Mesendoderm (in vitro differentiated cells): ENCODE measurements at regions not wholly inside any gene's neighbourhood (a gene's known extent, or its start where the extent isn't known, plus 50 kb on each side); places are given as distances from the start of the nearest gene placed in this dataset.

Experiments used
- DNase-seq: peaks from one replicate; pipeline ENCODE4 v3.0.0; 2013
- H2AK5ac ChIP-seq: 2 replicates; pipeline ENCODE4 v1.6.1; 2013; ENCODE audit warnings: low read length, inconsistent platforms
- H2BK120ac ChIP-seq: 2 replicates; pipeline ENCODE4 v1.6.1; 2013; ENCODE audit warnings: low read depth, mild to moderate bottlenecking, low read length, moderate library complexity, mixed read lengths
- H2BK15ac ChIP-seq: replicated peaks from 2 replicates; pipeline ENCODE4 v1.6.1; 2013; ENCODE audit warnings: low read depth, mild to moderate bottlenecking, moderate library complexity
- H2BK5ac ChIP-seq: 2 replicates; pipeline ENCODE4 v1.6.1; 2013; ENCODE audit warnings: low read length, inconsistent platforms
- H3K18ac ChIP-seq: 2 replicates; pipeline ENCODE4 v1.6.1; 2013; ENCODE audit warnings: mild to moderate bottlenecking, low read length, mixed read lengths
- H3K23ac ChIP-seq: one replicate; pipeline ENCODE4 v1.6.1; 2013; ENCODE audit warnings: low read length
- H3K27ac ChIP-seq: 2 replicates; pipeline ENCODE4 v1.5.1; 2013; ENCODE audit warnings: low read depth, mild to moderate bottlenecking, inconsistent platforms, low read length, moderate library complexity
- H3K27me3 ChIP-seq: 2 replicates; pipeline ENCODE4 v1.6.1; 2013; ENCODE audit warnings: low read length, control low read depth, mild to moderate bottlenecking, inconsistent platforms; ENCODE audit not compliant: insufficient read depth, poor library complexity
- H3K36me3 ChIP-seq: 2 replicates; pipeline ENCODE4 v1.6.1; 2013; ENCODE audit warnings: low read length, inconsistent platforms; ENCODE audit not compliant: control insufficient read depth, insufficient read depth
- H3K4ac ChIP-seq: one replicate; pipeline ENCODE4 v1.6.1; 2013; ENCODE audit warnings: low read depth, mild to moderate bottlenecking, low read length, moderate library complexity
- H3K4me1 ChIP-seq: 2 replicates; pipeline ENCODE4 v1.6.1; 2013; ENCODE audit warnings: low read depth, low read length, inconsistent platforms; ENCODE audit not compliant: control insufficient read depth
- H3K4me2 ChIP-seq: 2 replicates; pipeline ENCODE4 v1.6.1; 2013; ENCODE audit warnings: low read length
- H3K4me3 ChIP-seq: 2 replicates; pipeline ENCODE4 v1.5.1; 2013; ENCODE audit warnings: mild to moderate bottlenecking, low read length
- H3K56ac ChIP-seq: one replicate; pipeline ENCODE4 v1.6.1; 2013; ENCODE audit warnings: low read length
- H3K79me1 ChIP-seq: 2 replicates; pipeline ENCODE4 v1.6.1; 2013; ENCODE audit warnings: low read length, inconsistent platforms
- H3K79me2 ChIP-seq: 2 replicates; pipeline ENCODE4 v1.6.1; 2013; ENCODE audit warnings: mild to moderate bottlenecking, low read length; ENCODE audit not compliant: control insufficient read depth, insufficient read depth
- H3K9ac ChIP-seq: 2 replicates; pipeline ENCODE4 v1.6.1; 2013; ENCODE audit warnings: low read length, inconsistent platforms
- H4K5ac ChIP-seq: one replicate; pipeline ENCODE4 v1.6.1; 2013; ENCODE audit warnings: low read length
- H4K8ac ChIP-seq: one replicate; pipeline ENCODE4 v1.6.1; 2013; ENCODE audit warnings: low read depth, mild to moderate bottlenecking, control low read depth, low read length, moderate library complexity
- whole genome bisulfite sequencing: extraction: QIAGEN DNeasy Blood & Tissue Kit; methylation state at CpG from one replicate; pipeline ENCODE4 v1.1.7; 2013; ENCODE audit warnings: low lambda C conversion rate, missing lambda C conversion rate; ENCODE audit not compliant: insufficient coverage; ENCODE audit errors: extremely low coverage; 5-methylcytosine and 5-hydroxymethylcytosine counted together

GRCh38 chr2:144690771-144691170, 170.9 kb upstream of the ZEB2 start:
- no peak overlapping the region for H2BK15ac ChIP-seq
- no CpG with 5 or more reads among the region's 2 CpGs for WGBS
- H3K36me3 ChIP-seq, result no peaks in the 10 kb centered on the region

DNA sequence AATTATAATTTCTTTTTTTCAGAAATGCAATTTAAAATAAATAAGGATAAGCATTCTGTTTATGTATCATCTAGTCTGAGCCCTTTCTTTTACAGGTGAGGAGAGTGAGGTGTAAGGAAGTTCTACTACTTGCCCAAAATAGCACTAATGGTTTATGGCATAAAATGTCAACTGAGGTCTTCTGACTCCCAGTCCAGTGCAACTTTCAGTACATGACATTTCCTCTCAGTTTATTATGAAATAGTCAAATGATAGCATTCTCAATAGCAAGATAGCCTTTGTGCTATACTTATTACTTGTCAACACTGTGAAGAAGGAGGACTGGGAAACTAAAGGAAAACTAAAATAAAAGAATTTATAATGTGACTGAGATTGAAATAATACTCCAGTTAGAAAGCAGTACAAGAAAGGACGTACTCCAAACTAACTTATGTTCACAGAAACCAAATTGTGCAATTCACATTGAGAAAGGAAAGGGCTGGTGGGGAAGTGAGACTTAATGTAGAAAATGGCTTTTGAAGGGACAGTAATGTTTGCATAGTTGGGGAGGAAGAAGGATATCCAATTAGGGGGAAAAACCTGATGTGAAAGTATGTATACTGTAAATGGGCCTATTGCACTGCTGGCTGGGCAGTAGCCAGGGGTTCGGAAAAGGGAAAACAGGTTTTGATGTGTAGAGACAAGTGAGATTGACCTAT, 166.7 kb upstream of the ZEB2 start:
- WGBS, result no CpG with 5 or more reads among the region's 2 CpGs
- Histone ChIP-seq H3K4me3 (no peak overlapping the region), H2BK5ac (no peak overlapping the region), H3K56ac (no peak overlapping the region), H4K8ac (no peak overlapping the region), H3K4ac (no peak overlapping the region), H3K27me3 (no peaks in the 10 kb centered on the region), H3K27ac (no peak overlapping the region), H3K79me1 (no peaks in the 10 kb centered on the region), H3K9ac (no peak overlapping the region), H3K4me2 (no peak overlapping the region), H3K4me1 (no peaks in the 10 kb centered on the region), H2BK15ac (no peak overlapping the region), H3K23ac (no peak overlapping the region), H3K36me3 (no peaks in the 10 kb centered on the region), H4K5ac (no peak overlapping the region), H3K18ac (no peak overlapping the region), H2AK5ac (no peak overlapping the region), H2BK120ac (no peak overlapping the region), H3K79me2 (no peaks in the 10 kb centered on the region)
- no peak for DNase-seq

More at GRCh38 chr2:144690771-144691170, 170.9 kb upstream of the ZEB2 start:
- H4K5ac ChIP-seq, result no peak overlapping the region
- no peak overlapping the region for H3K4ac ChIP-seq
- H3K4me2 ChIP-seq, result no peak overlapping the region
- H3K4me3 ChIP-seq, result no peak overlapping the region
- no peak overlapping the region for H2AK5ac ChIP-seq
- no peak overlapping the region for H2BK120ac ChIP-seq
- no peaks in the 10 kb centered on the region for H3K79me1 ChIP-seq
- no peak overlapping the region for H3K9ac ChIP-seq
- H3K23ac ChIP-seq, result no peak overlapping the region
- no peaks in the 10 kb centered on the region for H3K79me2 ChIP-seq
- H3K27me3 ChIP-seq, result no peaks in the 10 kb centered on the region
- DNase-seq, result no peak
- no peaks in the 10 kb centered on the region for H3K4me1 ChIP-seq
- H2BK5ac ChIP-seq, result no peak overlapping the region
- no peak overlapping the region for H3K18ac ChIP-seq
- H3K56ac ChIP-seq, result no peak overlapping the region
- H4K8ac ChIP-seq, result no peak overlapping the region
- no peak overlapping the region for H3K27ac ChIP-seq

GRCh38 chr2:144683966-144684365, 164.0 kb upstream of the ZEB2 start:
- H3K27ac ChIP-seq, result no peak overlapping the region
- H3K4ac ChIP-seq, result no peak overlapping the region
- H3K79me1 ChIP-seq, result no peaks in the 10 kb centered on the region
- H3K4me3 ChIP-seq, result no peak overlapping the region
- no peak overlapping the region for H3K56ac ChIP-seq
- no peak overlapping the region for H4K5ac ChIP-seq
- WGBS, result no CpG with 5 or more reads among the region's 3 CpGs
- no peak overlapping the region for H3K23ac ChIP-seq
- no peaks in the 10 kb centered on the region for H3K36me3 ChIP-seq
- H2AK5ac ChIP-seq, result no peak overlapping the region
- H3K4me1 ChIP-seq, result no peaks in the 10 kb centered on the region
- H3K9ac ChIP-seq, result no peak overlapping the region
- no peak for DNase-seq
- H3K79me2 ChIP-seq, result no peaks in the 10 kb centered on the region
- H2BK120ac ChIP-seq, result no peak overlapping the region
- no peak overlapping the region for H3K4me2 ChIP-seq
- no peaks in the 10 kb centered on the region for H3K27me3 ChIP-seq
- no peak overlapping the region for H2BK5ac ChIP-seq
- no peak overlapping the region for H2BK15ac ChIP-seq
- H3K18ac ChIP-seq, result no peak overlapping the region
- no peak overlapping the region for H4K8ac ChIP-seq

DNA sequence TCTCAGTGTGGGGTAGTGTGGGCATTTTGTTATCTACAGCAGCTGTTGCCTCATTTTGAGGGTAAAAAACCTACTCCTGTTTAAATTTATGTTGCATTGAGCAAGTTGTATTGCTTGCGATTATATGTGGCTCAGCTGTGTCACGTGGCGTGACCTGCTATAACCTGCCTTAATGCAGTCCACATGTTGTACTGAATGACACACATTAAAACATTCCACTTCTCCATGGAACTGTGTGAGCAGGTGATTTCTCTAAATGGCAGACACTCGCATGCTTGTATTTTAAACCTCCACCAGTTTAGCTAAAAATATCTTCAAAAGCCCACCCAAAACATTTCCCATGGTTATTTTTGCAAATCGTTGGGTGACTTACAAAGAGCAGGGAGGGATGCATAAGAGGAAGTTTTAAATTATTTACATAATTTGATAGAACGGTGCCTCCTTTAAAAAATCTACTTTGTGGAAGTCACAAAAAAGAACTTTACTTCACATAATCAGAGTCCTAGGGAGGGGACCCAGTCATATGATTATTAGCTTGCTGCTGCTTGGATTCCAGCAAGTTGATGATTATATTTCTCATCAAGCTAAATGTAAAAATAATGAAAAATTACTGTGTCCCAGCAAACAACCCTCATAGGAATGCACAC, 163.3 kb upstream of the ZEB2 start:
- H3K27me3 ChIP-seq, result no peaks in the 10 kb centered on the region
- no peaks in the 10 kb centered on the region for H3K4me1 ChIP-seq
- H3K79me2 ChIP-seq, result no peaks in the 10 kb centered on the region
- no peak overlapping the region for H4K5ac ChIP-seq
- no peak overlapping the region for H2BK15ac ChIP-seq
- H2AK5ac ChIP-seq, result no peak overlapping the region
- H2BK5ac ChIP-seq, result no peak overlapping the region
- no peak overlapping the region for H4K8ac ChIP-seq
- no peaks in the 10 kb centered on the region for H3K79me1 ChIP-seq
- H3K27ac ChIP-seq, result no peak overlapping the region
- no peak overlapping the region for H3K23ac ChIP-seq
- H3K56ac ChIP-seq, result no peak overlapping the region
- no CpG with 5 or more reads among the region's 6 CpGs for WGBS
- H3K9ac ChIP-seq, result no peak overlapping the region
- DNase-seq, result no peak
- H2BK120ac ChIP-seq, result no peak overlapping the region
- H3K18ac ChIP-seq, result no peak overlapping the region
- no peaks in the 10 kb centered on the region for H3K36me3 ChIP-seq
- no peak overlapping the region for H3K4me3 ChIP-seq
- H3K4ac ChIP-seq, result no peak overlapping the region
- no peak overlapping the region for H3K4me2 ChIP-seq

- no peaks in the 10 kb centered on the region for H3K4me1 ChIP-seq
- H2BK5ac ChIP-seq, result no peak overlapping the region
- H3K79me1 ChIP-seq, result no peaks in the 10 kb centered on the region
- no peak overlapping the region for H3K23ac ChIP-seq
- DNase-seq, result no peak
- H3K4me2 ChIP-seq, result no peak overlapping the region
- H3K18ac ChIP-seq, result no peak overlapping the region
- no peak overlapping the region for H2AK5ac ChIP-seq
- no peak overlapping the region for H4K8ac ChIP-seq
- H3K36me3 ChIP-seq, result no peaks in the 10 kb centered on the region
- no peak overlapping the region for H3K27ac ChIP-seq
- H3K27me3 ChIP-seq, result no peaks in the 10 kb centered on the region
- no CpG with 5 or more reads among the region's 4 CpGs for WGBS
- no peak overlapping the region for H3K9ac ChIP-seq
- no peak overlapping the region for H4K5ac ChIP-seq
- no peak overlapping the region for H2BK15ac ChIP-seq
- H3K79me2 ChIP-seq, result no peaks in the 10 kb centered on the region
- H3K56ac ChIP-seq, result no peak overlapping the region
- no peak overlapping the region for H3K4me3 ChIP-seq
- H3K4ac ChIP-seq, result no peak overlapping the region
- H2BK120ac ChIP-seq, result no peak overlapping the region
Measured at GRCh38 chr2:144682248-144682647, 162.3 kb upstream of the ZEB2 start.

GRCh38 chr2:144681389-144681788, 161.5 kb upstream of the ZEB2 start:
- no peak overlapping the region for H3K56ac ChIP-seq
- H4K8ac ChIP-seq, result no peak overlapping the region
- H3K27ac ChIP-seq, result no peak overlapping the region
- H3K79me1 ChIP-seq, result no peaks in the 10 kb centered on the region
- H2AK5ac ChIP-seq, result no peak overlapping the region
- H3K79me2 ChIP-seq, result no peaks in the 10 kb centered on the region
- no peak for DNase-seq
- H4K5ac ChIP-seq, result no peak overlapping the region
- H3K27me3 ChIP-seq, result no peaks in the 10 kb centered on the region
- H3K4ac ChIP-seq, result no peak overlapping the region
- no peak overlapping the region for H2BK5ac ChIP-seq
- no peak overlapping the region for H3K18ac ChIP-seq
- no peaks in the 10 kb centered on the region for H3K36me3 ChIP-seq
- H3K4me2 ChIP-seq, result no peak overlapping the region
- no peaks in the 10 kb centered on the region for H3K4me1 ChIP-seq
- no peak overlapping the region for H3K9ac ChIP-seq
- H2BK15ac ChIP-seq, result no peak overlapping the region
- no peak overlapping the region for H2BK120ac ChIP-seq
- no peak overlapping the region for H3K4me3 ChIP-seq
- no peak overlapping the region for H3K23ac ChIP-seq
